ENCODE measurements at regions not wholly inside any gene's neighbourhood (a gene's known extent, or its start where the extent isn't known, plus 50 kb on each side); places are given as distances from the start of the nearest gene placed in this dataset.

GRCh38 chr2:153536115-153536514 lies 57.6 kb upstream of the RPRM start:
- no peak for TF ChIP-seq RAD21 (IDR thresholded peaks at IDR 0.05; ENCODE audit: low read depth)
- no peak for TF ChIP-seq TCF12 (IDR thresholded peaks at IDR 0.05; ENCODE audit: low read depth)
- no peak for TF ChIP-seq YY1 (IDR thresholded peaks at IDR 0.05; ENCODE audit: low read depth)
- TF ChIP-seq FOXM1 (IDR thresholded peaks at IDR 0.05; ENCODE audit: borderline replicate concordance, low read depth), result no peak
- TF ChIP-seq REST (IDR thresholded peaks at IDR 0.05; ENCODE audit: low read depth), result no peak
- no peak for TF ChIP-seq TAF1 (IDR thresholded peaks at IDR 0.05; ENCODE audit: low read depth)
- TF ChIP-seq EP300 (IDR thresholded peaks at IDR 0.05; ENCODE audit: borderline replicate concordance), result no peak
- no peak for TF ChIP-seq MAX (IDR thresholded peaks at IDR 0.05)

All from Ishikawa (cell line).